GM19463 (cell line): ENCODE measurements at regions not wholly inside any gene's neighbourhood (a gene's known extent, or its start where the extent isn't known, plus 50 kb on each side); places are given as distances from the start of the nearest gene placed in this dataset.

Experiments used
- ATAC-seq: cut with Tn5 transposase; IDR thresholded peaks from one replicate; pipeline ENCODE4 v1.9.1; 2021; ENCODE audit warnings: mild to moderate bottlenecking, moderate library complexity; ENCODE audit not compliant: unreplicated experiment

DNA sequence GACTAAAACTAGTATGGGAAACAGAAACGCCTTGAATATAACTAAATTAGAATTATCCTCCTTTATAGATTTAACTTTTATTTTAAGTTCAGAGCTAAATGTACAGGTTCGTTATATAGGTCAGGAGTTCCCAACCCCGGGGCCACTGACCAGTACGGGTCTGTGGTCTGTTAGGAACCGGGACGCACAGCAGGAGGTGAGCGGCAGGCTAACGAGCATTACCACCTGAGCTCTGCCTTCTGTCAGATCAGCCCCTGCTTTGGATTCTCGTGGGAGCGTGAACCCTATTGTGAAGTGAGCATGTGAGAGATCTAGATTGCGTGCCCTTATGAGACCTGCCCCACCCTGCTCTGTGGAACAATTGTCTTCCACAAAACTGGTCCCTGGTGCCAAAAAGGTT is 51.0 kb downstream of the FAT4 start:
- ATAC-seq, result no peak

DNA sequence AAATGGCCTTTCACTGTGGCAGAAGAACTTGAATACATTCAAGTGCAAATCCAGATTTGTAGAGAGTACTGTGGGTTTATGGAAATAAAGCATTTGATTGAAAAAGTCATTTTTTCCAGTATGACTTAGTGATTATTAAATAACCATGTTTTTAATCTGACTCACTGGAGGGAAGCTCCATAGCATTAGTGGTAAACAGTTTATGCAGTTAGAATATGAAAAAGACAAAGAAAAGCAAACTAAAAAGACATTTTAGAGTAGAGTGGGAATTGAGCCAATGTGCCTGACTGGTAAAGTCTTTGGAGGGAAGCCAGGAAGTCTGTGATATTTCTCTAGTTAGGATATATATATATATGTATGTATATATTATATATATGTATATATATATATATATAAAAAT is 53.4 kb downstream of the FAT4 start:
- no peak for ATAC-seq

DNA sequence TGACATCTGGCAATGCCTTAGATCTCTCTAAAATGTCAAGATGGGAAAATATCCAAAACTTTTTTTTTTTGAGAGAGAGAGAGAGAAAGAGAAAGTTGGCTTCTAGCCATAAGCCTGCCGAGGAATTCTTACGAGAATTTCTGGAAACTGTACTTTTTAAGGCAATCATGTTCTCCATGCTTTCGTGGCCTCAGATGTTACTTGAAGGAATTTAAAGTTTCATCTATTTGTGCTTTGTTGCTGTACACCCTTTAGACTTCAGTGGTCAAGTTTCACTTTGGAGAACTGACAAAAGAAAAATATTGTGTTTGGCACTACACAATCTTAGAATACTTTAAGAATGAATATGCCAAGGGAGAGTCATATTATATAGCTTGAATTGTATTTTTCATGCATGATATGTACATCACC is 53.9 kb downstream of the FAT4 start:
- no peak for ATAC-seq

DNA sequence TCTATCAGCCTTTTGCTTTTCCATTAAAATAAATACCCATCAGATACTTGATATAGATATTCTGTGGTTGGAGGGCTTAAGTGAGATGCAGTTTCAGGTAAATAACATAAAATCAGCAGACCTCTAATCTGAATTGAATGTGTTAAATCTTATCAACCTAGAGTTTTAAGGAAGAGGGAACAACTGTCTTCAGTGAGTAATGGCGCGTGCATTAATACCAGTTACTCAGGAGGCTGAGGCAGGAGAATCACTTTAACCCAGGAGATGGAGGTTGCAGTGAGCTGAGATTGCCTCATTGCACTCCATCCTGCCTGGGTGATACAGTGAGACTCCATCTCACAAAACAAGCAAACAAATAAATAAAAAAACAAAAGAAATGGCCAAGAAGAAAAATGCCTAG is 54.3 kb downstream of the FAT4 start:
- ATAC-seq, result no peak

DNA sequence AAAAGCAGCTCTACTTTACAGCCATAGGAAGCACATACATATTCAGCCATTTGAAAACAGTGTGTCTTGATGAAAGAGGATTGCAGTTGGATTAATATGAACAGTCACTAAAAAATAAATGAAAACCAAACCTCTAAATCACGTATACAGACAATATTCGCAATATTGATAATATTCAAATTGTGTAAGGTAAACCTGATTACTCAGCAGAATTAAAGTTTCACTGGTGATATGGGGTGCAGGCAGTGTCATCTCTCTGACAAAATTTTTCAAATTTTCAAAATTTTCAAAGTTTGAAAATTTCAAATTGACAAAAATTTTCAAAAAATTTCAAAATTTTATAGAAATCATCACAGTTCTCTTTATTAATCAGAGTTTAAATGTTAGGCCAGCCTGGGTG is 55.7 kb downstream of the FAT4 start:
- ATAC-seq, result no peak

DNA sequence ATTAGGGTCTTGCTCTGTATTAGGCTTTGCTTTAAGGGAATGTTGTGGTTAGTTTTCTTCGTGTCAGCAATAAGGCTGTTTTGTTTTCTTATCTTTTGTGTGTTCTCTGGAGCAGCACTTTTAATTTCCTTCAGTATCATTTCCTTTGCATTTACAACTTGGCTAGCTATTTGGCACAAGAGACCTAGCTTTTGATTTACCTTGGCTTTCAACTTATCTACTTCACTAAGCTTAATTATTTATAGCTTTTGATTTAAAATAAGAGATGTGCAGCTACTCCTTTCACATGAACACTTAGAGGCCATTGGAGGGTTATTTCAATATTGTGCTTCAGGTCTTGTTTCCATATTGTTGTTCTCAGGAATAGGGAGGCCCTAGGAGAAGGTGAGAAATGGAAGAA is 68.2 kb downstream of the FAT4 start:
- no peak for ATAC-seq

DNA sequence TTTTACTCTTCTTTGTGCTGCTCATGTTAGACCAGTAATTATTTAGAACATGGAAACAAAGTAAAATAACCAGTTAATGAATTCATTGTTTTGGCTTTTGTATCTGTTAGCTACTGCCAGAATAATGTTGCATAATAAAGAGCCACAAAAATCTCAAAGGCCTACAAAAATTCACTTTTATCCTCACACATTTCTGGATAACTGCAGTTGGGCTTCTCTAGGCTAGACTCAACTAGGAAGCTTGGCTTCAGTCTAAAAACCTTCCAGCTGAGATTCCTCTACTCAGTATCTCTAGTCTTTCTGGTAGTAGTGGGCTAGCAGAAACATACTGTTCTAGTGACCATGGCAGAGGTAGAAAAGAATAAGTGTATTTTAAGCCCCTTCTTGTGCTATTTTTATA is 73.0 kb downstream of the FAT4 start:
- ATAC-seq, result no peak

DNA sequence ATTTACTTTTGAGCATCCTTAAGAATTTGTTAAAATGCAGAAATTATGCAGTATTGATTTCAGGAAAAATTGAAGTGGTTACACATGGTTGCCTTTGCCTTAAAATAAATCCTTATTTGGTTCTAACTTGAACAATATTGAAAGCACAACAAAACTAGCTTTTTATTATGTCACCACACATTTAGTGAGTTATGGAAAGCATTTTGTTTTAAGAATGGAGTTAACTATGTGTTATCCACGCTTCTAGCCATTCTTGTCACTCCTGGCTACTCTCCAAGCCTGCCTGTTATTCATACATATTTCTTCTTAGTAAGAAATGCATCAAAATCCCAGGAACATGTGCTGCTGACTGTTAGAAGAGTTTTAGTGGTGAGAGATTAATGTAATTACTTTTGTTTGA is 73.9 kb downstream of the FAT4 start:
- no peak for ATAC-seq

DNA sequence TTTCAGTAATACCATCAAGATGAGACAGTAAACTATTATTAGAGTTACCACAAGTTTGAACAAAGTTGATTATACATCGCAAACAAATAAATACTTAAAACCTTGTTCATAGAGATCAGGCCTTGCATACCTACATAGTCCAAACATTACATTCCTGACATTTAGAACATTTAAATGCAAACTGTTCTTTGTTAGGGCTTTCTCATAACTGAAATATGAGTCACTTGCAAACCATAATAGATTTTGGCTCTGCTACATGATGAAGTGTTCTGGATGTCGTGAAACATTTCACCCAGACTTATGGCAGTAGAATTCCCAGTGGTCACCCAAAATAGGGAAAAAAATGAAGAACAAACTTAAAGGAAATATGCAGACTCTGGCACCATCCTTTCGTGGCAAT is 75.0 kb downstream of the FAT4 start:
- no peak for ATAC-seq

DNA sequence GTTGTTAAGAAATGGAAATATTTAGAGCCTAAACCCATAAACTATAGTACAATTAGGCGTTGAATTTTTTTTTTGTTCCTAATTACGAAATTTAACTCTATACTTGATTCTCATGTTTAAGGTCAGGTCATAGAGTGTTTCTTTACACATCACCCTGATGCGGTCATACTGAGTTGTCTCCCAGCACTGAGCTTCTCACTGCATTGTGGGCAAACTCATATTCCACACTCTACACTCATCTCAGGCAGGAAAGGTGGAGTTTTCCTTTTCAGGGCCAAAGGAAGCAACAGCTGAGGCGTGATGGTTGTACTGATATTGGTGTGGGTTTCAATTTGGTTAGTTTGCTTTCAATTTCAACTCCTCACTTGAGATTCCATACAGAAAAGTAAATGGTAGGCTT is 75.4 kb downstream of the FAT4 start:
- ATAC-seq, result no peak

DNA sequence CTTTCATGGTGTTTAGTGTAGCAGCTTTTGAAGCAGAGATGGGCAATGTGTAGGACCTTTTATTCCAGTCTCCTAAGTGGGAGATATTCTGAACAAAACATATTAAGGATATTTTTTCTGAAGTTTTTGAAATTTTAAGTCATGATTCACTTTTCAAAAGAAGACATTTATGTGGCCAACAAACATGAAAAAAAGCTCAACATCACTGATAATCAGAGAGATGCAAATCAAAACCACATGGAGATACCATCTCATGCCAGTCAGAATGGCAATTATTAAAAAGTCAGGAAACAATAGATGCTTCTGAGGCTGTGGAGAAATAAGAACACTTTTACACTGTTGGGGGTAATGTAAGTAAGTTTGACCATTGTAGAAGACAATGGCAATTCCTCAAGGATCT is 76.0 kb downstream of the FAT4 start:
- ATAC-seq, result no peak

DNA sequence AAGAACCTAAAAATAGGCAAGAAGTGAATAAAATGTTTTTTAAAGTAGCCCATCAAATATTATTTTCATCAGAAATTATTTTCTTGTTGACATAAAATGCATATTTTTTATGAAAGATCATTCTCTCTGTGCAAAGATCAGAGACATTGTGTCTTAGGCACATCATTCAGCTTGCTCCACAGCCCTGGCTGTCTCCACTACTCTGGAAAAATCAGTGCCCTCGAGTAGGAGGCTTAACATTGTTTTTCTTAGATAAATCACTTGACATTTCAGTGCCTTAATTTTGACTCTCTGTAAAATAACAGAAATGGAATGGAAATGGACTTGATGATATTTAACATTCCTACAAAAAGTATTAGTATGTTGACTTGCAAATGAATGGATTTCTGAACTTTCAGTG is 77.9 kb downstream of the FAT4 start:
- no peak for ATAC-seq

DNA sequence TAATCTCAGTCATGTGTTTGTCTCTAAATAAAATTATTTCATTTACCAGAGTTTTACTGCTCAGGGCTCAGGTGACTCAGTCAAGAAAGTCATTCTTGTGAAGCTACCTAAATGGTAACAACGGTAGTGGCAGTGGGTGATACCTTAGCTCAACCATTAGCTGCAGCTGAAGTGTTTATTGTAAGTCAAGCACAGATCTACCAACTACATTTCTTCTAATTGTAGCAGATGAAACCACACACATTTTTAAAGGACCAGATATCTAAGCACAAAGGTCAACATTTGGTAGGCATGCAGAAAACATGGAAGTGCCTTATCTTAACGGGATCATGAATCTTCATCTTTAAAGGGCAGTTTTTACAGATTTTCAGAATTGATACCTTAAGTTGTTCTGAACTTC is 79.1 kb downstream of the FAT4 start:
- no peak for ATAC-seq

DNA sequence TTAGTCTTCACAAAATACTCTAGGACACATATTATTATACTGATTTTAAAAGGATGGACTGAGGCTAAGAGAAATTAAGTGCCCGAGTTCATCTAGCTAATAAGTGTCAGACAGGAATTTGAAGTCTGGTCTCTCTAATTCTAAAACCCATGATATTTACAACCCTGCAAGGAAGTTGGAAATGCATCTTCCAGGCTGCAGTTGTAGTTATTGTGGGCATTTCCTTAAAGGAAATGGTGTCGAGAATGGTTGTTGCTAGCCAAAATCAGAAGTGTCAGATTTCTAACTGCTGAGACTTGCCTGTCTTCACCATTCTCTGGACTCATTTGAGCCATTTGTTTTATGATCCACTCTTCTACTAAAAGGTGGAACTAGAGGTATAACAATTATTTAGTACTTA is 82.5 kb downstream of the FAT4 start:
- ATAC-seq, result no peak

DNA sequence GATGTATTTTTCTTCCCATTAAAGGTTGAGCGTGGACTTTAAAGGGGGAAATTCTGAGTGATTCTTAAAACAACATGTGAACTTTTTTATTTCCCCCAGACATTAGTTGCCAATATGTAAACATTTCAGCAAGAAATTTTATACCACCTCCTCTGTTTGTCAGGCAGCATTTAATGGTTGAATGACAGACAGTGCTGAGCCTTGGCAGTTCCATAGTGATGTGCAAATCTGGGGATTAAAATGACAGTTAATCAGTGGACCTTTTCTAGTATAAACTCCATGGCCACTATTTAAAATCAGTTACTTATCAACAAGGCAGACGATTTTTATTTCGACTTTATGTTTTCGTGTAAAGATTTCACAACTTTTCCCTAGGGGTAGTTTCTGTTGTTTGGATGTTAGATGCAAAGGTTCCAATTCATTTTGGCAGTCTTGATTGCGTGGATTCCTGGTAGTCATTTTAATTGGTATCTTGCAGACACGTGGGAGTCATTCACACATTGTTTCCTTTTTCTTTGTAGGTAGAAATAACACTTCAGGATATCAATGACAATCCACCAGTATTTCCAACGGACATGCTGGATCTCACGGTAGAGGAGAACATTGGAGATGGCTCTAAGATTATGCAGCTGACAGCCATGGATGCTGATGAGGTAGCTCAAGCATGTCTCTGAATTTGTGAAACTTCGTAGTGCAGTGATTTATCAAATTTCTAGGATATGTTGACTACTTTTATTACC is 83.7 kb downstream of the FAT4 start:
- ATAC-seq, result no peak

DNA sequence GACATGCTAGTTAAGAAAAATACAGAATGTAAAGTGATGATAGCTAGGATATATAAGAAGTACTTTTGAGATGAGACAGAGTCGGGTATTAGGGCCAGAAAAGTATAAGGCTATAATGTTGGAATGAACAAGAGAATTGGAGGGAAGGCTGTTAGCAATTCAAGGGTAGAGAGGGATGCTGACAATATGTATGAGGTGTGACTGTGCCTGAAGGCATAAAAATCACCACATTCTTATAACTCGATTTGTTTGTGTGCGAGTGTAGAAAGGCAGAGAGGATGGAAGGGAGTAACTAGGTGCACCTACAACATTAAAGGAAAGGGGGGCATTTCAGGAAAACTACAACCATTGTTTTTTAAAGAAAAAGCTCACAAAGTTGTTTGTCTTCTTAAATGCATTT is 86.0 kb downstream of the FAT4 start:
- ATAC-seq, result no peak

DNA sequence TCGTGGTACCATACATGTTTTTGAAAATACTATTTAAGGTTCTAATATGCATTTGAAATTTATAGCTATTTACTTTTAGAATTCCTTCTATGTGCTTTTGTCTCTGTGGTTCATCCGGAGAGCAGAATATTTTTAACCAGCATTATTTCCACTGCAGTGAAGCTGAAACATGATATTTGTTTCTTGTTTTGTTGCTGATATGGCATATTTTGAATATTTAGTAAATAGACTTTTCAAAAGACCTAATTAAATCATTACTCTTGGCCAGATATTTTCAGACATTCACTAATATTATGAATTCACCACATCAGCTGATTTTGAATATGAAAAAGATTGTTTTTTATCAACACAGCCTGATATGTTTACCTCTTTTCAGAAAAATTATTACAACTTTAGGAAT is 87.0 kb downstream of the FAT4 start:
- ATAC-seq, result no peak

DNA sequence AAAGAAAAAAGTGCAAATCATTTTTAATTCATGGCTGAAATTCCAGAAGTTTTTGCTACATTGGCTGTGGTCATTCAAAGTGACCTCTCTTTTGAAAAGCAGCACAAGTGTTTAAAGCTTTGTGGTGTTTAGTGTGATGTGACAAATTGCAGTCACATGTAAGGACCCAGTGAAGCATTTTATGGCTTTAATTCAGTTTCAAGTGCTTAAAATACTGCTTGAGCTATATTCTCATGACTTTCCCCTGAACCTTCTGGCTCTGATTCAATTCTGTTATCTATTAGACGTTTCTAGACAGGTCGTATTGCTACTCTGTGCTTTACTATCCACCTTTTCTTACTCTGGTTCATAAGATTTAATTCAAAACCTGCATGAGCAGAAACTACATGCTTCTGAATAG is 105.8 kb downstream of the FAT4 start:
- no peak for ATAC-seq

DNA sequence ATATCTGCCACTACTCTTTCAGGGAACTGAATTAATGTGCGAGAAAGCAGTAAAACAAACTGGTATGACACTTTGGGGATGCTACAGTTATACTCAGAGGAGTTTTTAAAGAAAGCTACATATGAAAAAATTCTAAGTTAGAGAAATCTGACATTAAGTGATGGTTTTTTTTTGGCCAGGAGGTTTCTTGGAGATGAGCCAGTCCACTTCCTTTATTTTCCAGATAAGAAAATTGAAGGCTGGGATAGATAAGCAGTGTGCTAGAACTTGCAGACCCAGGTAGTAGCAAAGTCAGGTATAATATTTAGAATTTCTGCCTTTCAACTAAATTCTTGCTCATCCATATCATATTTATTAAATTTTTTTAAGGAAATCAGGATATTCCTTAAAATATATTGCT is 106.8 kb downstream of the FAT4 start:
- ATAC-seq, result no peak

DNA sequence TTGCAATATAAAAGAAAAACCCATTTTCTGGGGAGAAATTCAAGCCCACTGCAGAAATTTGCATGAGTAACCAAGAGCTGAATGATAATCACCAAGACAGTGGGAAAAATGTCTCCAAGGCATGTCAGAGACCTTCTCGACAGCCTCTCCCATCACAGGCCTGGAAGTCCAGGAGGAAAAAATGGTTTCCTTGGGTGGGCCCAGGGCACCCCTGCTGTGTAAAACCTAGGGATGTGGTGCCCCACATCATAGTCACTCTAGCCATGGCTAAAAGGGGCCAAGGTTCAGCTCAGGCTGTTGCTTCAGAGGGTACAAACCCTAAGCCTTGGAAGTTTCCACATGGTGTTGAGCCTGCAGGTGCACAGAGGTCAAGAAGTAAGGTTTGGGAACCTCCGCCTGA is 108.4 kb downstream of the FAT4 start:
- ATAC-seq, result no peak

DNA sequence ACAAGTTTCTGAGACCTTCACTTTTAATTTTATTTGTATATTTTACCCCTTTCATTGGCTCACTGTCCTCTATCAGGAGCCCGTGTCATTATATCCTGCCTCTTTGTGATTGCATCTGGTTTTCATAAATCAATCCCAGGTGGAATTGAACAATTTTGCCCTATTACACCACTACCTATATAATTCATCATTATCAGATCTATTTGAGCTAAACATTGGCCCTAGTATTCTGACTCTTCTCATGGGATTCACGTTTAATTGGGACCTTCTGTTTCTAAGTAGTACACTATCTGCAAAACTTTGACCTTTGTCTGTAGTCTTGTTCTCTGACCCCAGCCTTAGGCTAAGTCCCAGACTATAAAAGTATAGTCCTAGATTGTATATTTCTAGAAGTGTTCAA is 114.1 kb downstream of the FAT4 start:
- ATAC-seq, result no peak

DNA sequence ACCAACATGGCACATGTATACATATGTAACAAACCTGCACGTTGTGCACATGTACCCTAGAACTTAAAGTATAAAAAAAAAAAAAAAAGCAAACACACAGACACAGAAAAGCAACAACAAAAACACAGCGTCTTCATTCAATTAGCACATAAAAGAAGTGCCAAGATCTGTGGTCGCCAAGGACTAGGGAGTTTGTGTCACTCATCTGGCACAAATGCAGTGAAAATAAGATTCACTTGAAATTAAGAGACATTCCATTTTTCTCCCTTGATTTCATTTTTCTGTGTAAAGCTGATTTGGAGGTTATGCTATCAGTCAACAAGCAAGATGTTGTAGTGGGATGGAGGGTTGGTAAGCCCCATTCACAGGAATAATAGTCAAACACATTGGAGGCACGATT is 115.3 kb downstream of the FAT4 start:
- ATAC-seq, result no peak

DNA sequence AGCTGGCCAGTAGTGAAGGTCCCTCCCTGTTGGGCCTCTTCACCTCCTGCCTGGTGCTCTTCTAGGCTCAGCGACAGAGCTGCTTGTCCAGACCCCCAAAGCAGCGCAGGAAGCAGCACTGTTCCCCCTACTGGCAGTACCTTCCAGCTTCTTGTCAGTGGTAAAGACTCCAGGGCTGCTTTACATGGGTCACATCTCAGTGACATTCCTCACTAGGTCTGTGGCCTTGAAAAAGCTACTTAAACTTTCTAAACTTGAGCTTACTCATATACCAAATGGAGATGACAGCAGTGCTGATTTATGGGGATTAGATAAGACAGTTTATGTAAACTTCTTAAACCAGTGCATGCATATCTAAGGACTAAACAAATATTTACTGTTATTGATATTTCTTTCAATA is 117.3 kb downstream of the FAT4 start:
- no peak for ATAC-seq

DNA sequence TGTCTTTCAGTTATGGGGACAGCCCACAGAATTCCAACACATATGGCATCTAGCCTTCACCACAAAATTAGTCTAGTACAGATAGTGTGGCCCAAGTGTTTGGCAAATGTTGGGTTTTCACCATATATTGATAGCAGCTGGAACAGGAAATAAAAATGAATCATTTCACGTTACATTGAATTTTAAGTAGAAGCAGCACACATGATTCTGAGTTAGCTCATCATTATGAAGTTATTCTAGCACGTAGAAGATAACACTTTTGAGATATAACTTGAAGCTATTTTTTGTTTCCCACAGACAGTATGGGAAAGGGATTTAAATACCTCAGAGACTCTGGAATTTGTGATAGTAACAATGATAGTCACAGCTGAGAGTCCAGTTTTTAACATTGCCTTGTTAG is 118.7 kb downstream of the FAT4 start:
- no peak for ATAC-seq
